ENCODE measurements at regions not wholly inside any gene's neighbourhood (a gene's known extent, or its start where the extent isn't known, plus 50 kb on each side); places are given as distances from the start of the nearest gene placed in this dataset.

GRCh38 chr17:6323626-6324356 lies 111.1 kb downstream of the AIPL1 start:
- DNase-seq (ENCODE audit: insufficient read length) (no peak), FAIRE-seq (no peak)
- TF ChIP-seq TAF1 (IDR thresholded peaks at IDR 0.05; ENCODE audit: borderline replicate concordance, low read depth, low read length), result no peak
- TF ChIP-seq POLR2AphosphoS5 (IDR thresholded peaks at IDR 0.05; ENCODE audit: low read depth, low read length), result no peak
- no peak for TF ChIP-seq POLR2A (IDR thresholded peaks at IDR 0.05; ENCODE audit: low read depth, low read length)

- FAIRE-seq (no peak), DNase-seq (ENCODE audit: insufficient read length) (no peak)
- TF ChIP-seq POLR2AphosphoS5 (IDR thresholded peaks at IDR 0.05; ENCODE audit: low read depth, low read length), result no peak
- no peak for TF ChIP-seq POLR2A (IDR thresholded peaks at IDR 0.05; ENCODE audit: low read depth, low read length)
- no peak for TF ChIP-seq TAF1 (IDR thresholded peaks at IDR 0.05; ENCODE audit: borderline replicate concordance, low read depth, low read length)
Measured at GRCh38 chr17:6322316-6322715, 112.6 kb downstream of the AIPL1 start.

GRCh38 chr17:6314311-6314710 lies 120.6 kb downstream of the AIPL1 start:
- no peak for TF ChIP-seq TAF1 (IDR thresholded peaks at IDR 0.05; ENCODE audit: borderline replicate concordance, low read depth, low read length)
- TF ChIP-seq POLR2A (IDR thresholded peaks at IDR 0.05; ENCODE audit: low read depth, low read length), result no peak
- TF ChIP-seq POLR2AphosphoS5 (IDR thresholded peaks at IDR 0.05; ENCODE audit: low read depth, low read length), result no peak
- no peak for DNase-seq (ENCODE audit: insufficient read length)
- no peak for FAIRE-seq

- TF ChIP-seq POLR2AphosphoS5 (IDR thresholded peaks at IDR 0.05; ENCODE audit: low read depth, low read length) (no peak), TAF1 (IDR thresholded peaks at IDR 0.05; ENCODE audit: borderline replicate concordance, low read depth, low read length) (no peak), POLR2A (IDR thresholded peaks at IDR 0.05; ENCODE audit: low read depth, low read length) (no peak)
- no peak for DNase-seq (ENCODE audit: insufficient read length)
- no peak for FAIRE-seq
Measured at GRCh38 chr17:6313835-6314234, 121.1 kb downstream of the AIPL1 start.

- no peak for TF ChIP-seq POLR2AphosphoS5 (IDR thresholded peaks at IDR 0.05; ENCODE audit: low read depth, low read length)
- TF ChIP-seq TAF1 (IDR thresholded peaks at IDR 0.05; ENCODE audit: borderline replicate concordance, low read depth, low read length), result no peak
- no peak for TF ChIP-seq POLR2A (IDR thresholded peaks at IDR 0.05; ENCODE audit: low read depth, low read length)
- DNase-seq (ENCODE audit: insufficient read length), result no peak
- FAIRE-seq, result no peak
Measured at GRCh38 chr17:6306820-6307219, 128.1 kb downstream of the AIPL1 start.

GRCh38 chr17:6305613-6306360 lies 129.1 kb downstream of the AIPL1 start:
- FAIRE-seq (no peak), DNase-seq (ENCODE audit: insufficient read length) (no peak)

GRCh38 chr17:6304894-6305612 lies 129.9 kb downstream of the AIPL1 start:
- TF ChIP-seq POLR2AphosphoS5 (IDR thresholded peaks at IDR 0.05; ENCODE audit: low read depth, low read length) (no peak), TAF1 (IDR thresholded peaks at IDR 0.05; ENCODE audit: borderline replicate concordance, low read depth, low read length) (no peak), POLR2A (IDR thresholded peaks at IDR 0.05; ENCODE audit: low read depth, low read length) (no peak)
- FAIRE-seq (no peak), DNase-seq (ENCODE audit: insufficient read length) (no peak)

More at GRCh38 chr17:6305613-6306360, 129.1 kb downstream of the AIPL1 start:
- TF ChIP-seq POLR2AphosphoS5 (IDR thresholded peaks at IDR 0.05; ENCODE audit: low read depth, low read length) (no peak), POLR2A (IDR thresholded peaks at IDR 0.05; ENCODE audit: low read depth, low read length) (no peak), TAF1 (IDR thresholded peaks at IDR 0.05; ENCODE audit: borderline replicate concordance, low read depth, low read length) (no peak)

GRCh38 chr17:6303664-6304063 lies 131.3 kb downstream of the AIPL1 start:
- DNase-seq (ENCODE audit: insufficient read length) (no peak), FAIRE-seq (no peak)
- no peak for TF ChIP-seq POLR2AphosphoS5 (IDR thresholded peaks at IDR 0.05; ENCODE audit: low read depth, low read length)
- no peak for TF ChIP-seq POLR2A (IDR thresholded peaks at IDR 0.05; ENCODE audit: low read depth, low read length)
- no peak for TF ChIP-seq TAF1 (IDR thresholded peaks at IDR 0.05; ENCODE audit: borderline replicate concordance, low read depth, low read length)

- FAIRE-seq (no peak), DNase-seq (ENCODE audit: insufficient read length) (no peak)
- TF ChIP-seq POLR2A (IDR thresholded peaks at IDR 0.05; ENCODE audit: low read depth, low read length), result no peak
- no peak for TF ChIP-seq TAF1 (IDR thresholded peaks at IDR 0.05; ENCODE audit: borderline replicate concordance, low read depth, low read length)
Measured at GRCh38 chr17:6299275-6299674, 135.6 kb downstream of the AIPL1 start.

GRCh38 chr17:6297960-6298359 lies 137.0 kb downstream of the AIPL1 start:
- TF ChIP-seq POLR2A (IDR thresholded peaks at IDR 0.05; ENCODE audit: low read depth, low read length) (no peak), TAF1 (IDR thresholded peaks at IDR 0.05; ENCODE audit: borderline replicate concordance, low read depth, low read length) (no peak), POLR2AphosphoS5 (IDR thresholded peaks at IDR 0.05; ENCODE audit: low read depth, low read length) (no peak)
- no peak for FAIRE-seq

GRCh38 chr17:6297119-6297518 lies 137.8 kb downstream of the AIPL1 start:
- FAIRE-seq (no peak), DNase-seq (ENCODE audit: insufficient read length) (no peak)
- TF ChIP-seq POLR2AphosphoS5 (IDR thresholded peaks at IDR 0.05; ENCODE audit: low read depth, low read length), result no peak

More at GRCh38 chr17:6297960-6298359, 137.0 kb downstream of the AIPL1 start:
- no peak for DNase-seq (ENCODE audit: insufficient read length)
